Endothelial cell (in vitro differentiated cells): ENCODE measurements at regions not wholly inside any gene's neighbourhood (a gene's known extent, or its start where the extent isn't known, plus 50 kb on each side); places are given as distances from the start of the nearest gene placed in this dataset.

Experiments
- DNase-seq: peaks from one replicate; pipeline ENCODE4 v3.0.0; 2021; ENCODE audit warnings: low spot score
- H3K27ac Mint-ChIP-seq: one replicate; pipeline ENCODE4 v1.8.0; 2021; ENCODE audit warnings: mixed read lengths, inconsistent platforms; ENCODE audit not compliant: unreplicated experiment
- H3K27me3 Mint-ChIP-seq: one replicate; pipeline ENCODE4 v1.8.0; 2021; ENCODE audit warnings: mild to moderate bottlenecking, moderate library complexity, mixed read lengths, inconsistent platforms; ENCODE audit not compliant: unreplicated experiment
- H3K36me3 Mint-ChIP-seq: one replicate; pipeline ENCODE4 v1.8.0; 2021; ENCODE audit warnings: mild to moderate bottlenecking, low read depth, mixed read lengths, inconsistent platforms; ENCODE audit not compliant: unreplicated experiment
- H3K4me1 Mint-ChIP-seq: one replicate; pipeline ENCODE4 v1.8.0; 2021; ENCODE audit warnings: mild to moderate bottlenecking, mixed read lengths, inconsistent platforms; ENCODE audit not compliant: unreplicated experiment
- H3K4me3 Mint-ChIP-seq: one replicate; pipeline ENCODE4 v1.8.0; 2021; ENCODE audit warnings: mild to moderate bottlenecking, mixed read lengths, inconsistent platforms; ENCODE audit not compliant: unreplicated experiment
- H3K9me3 Mint-ChIP-seq: one replicate; pipeline ENCODE4 v1.8.0; 2021; ENCODE audit warnings: mixed read lengths, inconsistent platforms; ENCODE audit not compliant: unreplicated experiment
- CTCF ChIP-seq: fragments of 200-600 bp; sonication (generic); IDR thresholded peaks from one replicate; pipeline ENCODE4 v1.5.0; 2021; ENCODE audit warnings: antibody characterized with exemption; ENCODE audit not compliant: unreplicated experiment

DNA sequence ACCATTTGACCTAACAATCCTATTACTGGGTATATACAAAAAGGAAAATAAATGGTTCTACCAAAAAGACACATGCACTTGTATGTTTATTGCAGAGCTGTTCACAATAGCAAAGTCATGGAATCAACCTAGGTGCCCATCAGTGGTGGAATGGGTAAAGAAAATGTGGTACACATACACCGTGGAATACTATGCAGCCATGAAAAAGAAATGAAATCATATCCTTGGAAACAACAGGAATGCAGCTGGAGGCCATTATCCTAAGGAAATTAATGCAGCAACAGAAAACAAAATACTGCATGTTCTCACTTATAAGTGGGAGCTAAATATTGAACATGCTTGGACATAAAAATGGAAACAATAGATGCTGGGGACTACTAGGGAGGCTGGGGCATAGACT lies 534.1 kb upstream of the SGCD start:
- Mint-ChIP-seq H3K27me3 (no peaks in the 10 kb centered on the region), H3K9me3 (peaks cover 8% of the 10 kb centered on the region), H3K4me3 (no peak overlapping the region), H3K27ac (no peak overlapping the region), H3K36me3 (no peaks in the 10 kb centered on the region), H3K4me1 (no peaks in the 10 kb centered on the region)
- no peak for TF ChIP-seq CTCF
- no peak for DNase-seq

- no peaks in the 10 kb centered on the region for H3K27me3 Mint-ChIP-seq
- H3K9me3 Mint-ChIP-seq = peaks cover 8% of the 10 kb centered on the region
- no peak overlapping the region for H3K4me3 Mint-ChIP-seq
- DNase-seq = no peak
- no peak overlapping the region for H3K27ac Mint-ChIP-seq
- H3K36me3 Mint-ChIP-seq = no peaks in the 10 kb centered on the region
- TF ChIP-seq CTCF = no peak
- no peaks in the 10 kb centered on the region for H3K4me1 Mint-ChIP-seq
Measured at GRCh38 chr5:155794795-155795194, 532.2 kb upstream of the SGCD start.

DNA sequence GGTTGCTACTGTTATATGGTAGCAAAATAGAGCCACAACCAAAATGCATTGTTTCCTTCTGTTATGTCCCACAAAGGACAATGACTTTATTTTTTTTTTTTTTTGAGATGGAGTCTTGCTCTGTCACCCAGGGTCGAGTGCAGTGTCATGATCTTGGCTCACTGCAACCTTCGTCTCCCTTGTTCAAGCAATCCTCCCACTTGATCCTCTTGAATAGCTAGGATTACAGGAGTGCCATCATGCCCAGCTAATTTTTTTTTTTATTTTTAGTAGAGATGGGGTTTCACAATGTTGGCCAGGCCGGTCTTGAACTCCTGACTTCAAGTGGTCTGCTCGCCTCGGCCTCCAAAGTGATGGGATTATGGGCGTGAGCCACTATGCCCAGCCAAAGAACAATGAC lies 527.7 kb upstream of the SGCD start:
- Mint-ChIP-seq H3K27ac (no peak overlapping the region), H3K27me3 (no peaks in the 10 kb centered on the region), H3K36me3 (no peaks in the 10 kb centered on the region), H3K4me1 (no peaks in the 10 kb centered on the region), H3K9me3 (no peaks in the 10 kb centered on the region), H3K4me3 (no peak overlapping the region)
- no peak for DNase-seq
- no peak for TF ChIP-seq CTCF

GRCh38 chr5:155807884-155808576 lies 518.9 kb upstream of the SGCD start:
- TF ChIP-seq CTCF = no peak
- Mint-ChIP-seq H3K4me1 (peaks cover 12% of the 10 kb centered on the region), H3K27ac (no peak overlapping the region), H3K4me3 (no peak overlapping the region), H3K27me3 (no peaks in the 10 kb centered on the region), H3K9me3 (no peaks in the 10 kb centered on the region), H3K36me3 (no peaks in the 10 kb centered on the region)
- DNase-seq = no peak

- Mint-ChIP-seq H3K9me3 (no peaks in the 10 kb centered on the region), H3K4me1 (peaks cover 23% of the 10 kb centered on the region)
Measured at GRCh38 chr5:155815248-155815647, 511.7 kb upstream of the SGCD start.

More at GRCh38 chr5:155815248-155815647, 511.7 kb upstream of the SGCD start:
- no peaks in the 10 kb centered on the region for H3K27me3 Mint-ChIP-seq
- DNase-seq = no peak
- no peak for TF ChIP-seq CTCF
- H3K4me3 Mint-ChIP-seq = no peak overlapping the region
- peak overlapping the region; percentile 88 for H3K27ac Mint-ChIP-seq
- no peaks in the 10 kb centered on the region for H3K36me3 Mint-ChIP-seq
